Hippocampal formation (tissue), 2 donors: ENCODE measurements at regions not wholly inside any gene's neighbourhood (a gene's known extent, or its start where the extent isn't known, plus 50 kb on each side); places are given as distances from the start of the nearest gene placed in this dataset.

Experiments
- DNase-seq, 2 donors: peaks; one replicate each; lab custom pipeline; 2025; lab: John Stamatoyannopoulos, UW

DNA sequence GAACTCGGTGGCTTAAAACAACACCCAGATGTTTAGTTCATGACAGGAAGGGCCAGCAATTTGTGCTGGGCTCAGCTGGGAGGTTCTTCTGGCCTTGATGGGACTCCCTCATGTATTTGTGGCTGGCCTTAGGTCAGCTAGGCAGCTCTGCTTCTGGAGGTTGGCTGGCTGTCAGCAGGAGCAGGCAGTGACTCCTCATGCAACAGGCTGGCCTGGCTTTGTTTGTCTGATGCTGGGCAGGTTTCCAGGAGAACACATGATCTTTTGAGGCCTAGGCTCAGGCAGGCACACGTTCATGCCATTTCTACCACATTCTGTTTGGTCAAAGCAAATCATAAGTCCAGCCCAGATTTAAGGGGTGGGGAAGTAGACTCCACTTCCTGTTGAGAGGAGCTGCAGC is 571.2 kb downstream of the TBC1D22A start:
- DNase-seq = no peak

DNA sequence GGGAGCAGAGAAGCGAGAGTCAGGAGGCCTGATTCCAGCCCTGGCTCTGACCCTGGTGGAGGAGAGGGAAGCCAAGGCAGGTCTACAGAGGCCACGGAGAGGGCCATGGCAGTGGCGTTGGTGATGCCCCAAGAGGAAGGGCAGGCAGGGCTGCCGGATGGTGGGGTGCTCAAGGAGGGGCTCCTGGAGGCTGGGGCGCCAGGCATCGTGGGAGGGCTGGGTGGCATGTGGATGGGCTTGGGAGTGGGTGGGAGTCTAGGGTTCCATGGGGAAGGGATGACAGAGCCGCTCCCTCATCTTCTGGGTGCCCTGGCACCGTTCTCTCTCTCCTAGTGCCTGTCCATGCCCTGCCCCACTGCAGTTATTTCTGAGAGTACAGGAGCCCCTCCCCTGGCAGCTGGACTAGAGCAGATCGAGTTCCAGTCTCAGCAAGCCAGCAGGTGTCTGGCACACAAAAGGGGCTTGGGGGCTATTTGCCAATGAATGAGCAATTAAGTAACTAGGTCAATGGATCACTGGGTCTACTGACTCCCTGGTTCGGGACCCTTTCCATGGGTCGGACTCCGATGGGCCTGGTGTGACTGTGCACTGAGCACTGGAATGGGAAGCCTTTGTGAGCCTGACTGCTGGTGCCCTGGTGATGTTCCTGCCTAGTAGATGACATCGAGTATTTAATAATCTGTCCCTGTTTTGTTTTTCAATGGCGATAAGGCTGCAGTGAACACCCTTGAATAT is 570.0 kb downstream of the TBC1D22A start:
- DNase-seq = no peak

DNA sequence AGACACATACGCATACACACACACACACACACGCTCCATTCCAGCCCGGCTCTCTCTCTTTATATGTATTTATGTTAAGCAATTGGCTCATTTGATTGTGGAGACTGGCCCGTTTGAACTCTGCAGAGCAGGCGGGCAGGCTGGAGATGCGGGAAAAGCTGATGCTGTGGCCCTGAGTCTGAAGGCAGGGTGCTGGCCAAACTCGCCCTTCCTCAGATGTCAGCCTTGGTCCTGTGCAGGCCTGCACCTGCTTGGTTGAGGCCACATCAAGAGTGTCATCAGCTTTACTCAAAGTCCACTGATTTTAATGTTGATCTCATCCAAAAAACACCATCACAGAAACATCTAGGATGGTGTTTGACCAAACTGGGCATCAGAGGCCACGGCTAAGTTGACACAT is 569.3 kb downstream of the TBC1D22A start:
- no peak for DNase-seq

DNA sequence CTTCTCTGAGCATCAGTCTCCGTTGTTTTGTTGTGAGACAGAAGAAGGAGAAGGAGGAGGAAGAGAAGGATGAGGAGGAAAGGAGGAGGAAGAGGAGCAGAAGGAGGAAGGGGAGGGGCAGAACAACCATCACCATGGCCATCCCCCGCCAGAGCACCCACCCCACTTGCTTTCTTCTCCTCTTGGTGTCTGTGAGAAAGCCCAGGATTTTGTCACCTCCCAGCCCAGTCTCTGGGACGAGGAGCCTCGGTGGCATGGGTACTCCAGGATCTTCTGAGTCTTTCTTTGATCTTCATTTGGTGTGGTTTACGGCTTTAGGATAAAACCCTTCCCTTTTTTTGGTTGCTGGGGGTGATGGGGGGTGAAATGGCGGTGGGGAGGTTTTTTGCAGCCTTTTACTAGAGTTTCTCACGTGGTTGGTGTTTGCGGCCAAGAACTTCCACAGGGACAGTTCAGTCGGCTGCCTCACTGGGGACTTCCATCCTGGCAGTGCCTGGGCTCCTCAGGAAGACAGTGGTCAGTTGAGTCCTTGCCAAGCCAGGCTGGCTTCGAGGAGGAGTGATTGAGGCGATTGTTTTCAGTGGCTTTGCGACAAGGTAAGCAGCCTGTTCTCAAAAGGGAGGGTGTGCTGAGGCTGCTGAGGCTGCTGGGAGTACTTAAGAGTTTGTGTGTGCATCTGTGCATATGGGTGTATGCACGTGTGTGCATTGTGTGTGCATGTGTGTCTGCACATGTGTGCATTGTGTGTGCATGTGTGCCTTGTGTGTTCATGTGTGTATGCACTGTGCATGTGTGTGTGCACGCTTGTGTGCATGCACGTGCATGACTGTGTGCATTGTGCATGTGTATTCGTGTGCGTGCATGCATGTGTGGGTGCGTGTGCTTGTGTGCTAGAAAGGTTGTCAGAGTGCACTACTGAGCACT is 567.5 kb downstream of the TBC1D22A start:
- no peak for DNase-seq

DNA sequence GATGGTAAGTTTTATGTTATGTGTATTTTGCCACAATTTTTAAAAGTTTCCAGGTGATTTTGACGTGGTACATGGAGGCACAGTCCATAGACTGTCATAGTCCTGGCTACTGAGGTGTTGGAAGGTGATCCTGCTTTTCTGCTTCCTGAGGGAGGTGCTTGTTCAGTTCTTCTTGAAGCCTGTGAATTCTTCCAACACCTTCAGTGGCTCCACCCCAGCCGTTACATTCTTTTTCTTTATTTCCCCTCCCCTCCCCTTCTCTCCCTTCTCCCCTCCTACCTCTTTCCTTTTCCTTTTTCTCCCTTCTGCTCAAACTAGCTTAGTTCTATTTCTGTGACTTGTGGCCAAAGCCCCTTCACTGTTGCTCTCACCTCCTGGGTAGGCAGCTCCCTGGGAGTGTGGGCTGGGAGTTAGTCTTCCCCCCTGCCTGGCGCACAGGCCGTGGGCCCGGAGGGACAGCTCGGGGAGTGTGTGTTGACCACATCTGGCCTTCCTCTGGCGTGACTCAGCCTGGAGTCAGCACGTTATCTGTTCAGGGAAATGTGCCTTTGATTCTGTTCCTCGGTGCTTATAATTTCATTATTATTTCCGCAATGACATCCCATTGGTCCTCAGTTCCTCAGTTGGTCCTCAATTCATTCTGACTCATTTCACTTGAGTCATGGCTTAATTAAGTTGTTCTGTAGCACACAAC is 566.2 kb downstream of the TBC1D22A start:
- no peak for DNase-seq

DNA sequence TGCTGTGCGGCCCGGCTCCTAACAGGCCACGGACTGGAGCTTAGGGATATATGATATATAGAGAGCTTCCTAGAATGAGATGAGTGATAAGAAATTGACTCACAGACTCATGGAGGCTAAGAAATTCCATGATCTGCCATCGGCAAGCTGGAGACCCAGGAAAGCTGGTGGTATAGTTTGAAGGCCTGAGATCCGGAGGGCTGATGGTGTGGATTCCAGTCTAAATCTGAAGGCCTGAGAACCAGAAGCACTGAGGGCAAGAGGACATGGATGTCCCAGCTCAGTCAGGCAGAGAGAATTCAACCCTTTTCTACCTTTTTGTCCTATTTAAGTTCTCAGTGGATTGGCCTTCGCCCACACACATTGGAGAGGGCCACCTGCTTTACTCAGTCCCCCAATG is 564.8 kb downstream of the TBC1D22A start:
- no peak for DNase-seq

DNA sequence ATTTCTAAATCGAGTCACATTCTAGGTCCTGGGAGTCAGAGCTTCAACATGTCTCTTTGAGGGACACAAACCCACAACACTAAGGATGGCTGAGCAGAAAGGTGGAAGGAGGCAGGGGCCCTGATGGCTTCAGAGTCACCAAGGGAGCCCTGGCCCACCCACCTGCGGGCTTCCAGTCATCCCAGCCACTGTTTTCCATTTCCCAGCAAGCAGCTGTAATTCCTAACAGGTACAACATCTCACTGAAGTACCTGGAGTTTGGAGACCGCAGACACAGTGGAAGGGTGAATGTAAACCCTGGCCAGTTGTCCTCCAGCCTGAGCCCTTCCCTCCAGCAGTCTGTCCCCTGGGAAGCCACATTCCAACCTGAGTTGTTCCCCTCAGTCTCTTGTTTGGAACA is 562.8 kb downstream of the TBC1D22A start:
- DNase-seq = no peak

DNA sequence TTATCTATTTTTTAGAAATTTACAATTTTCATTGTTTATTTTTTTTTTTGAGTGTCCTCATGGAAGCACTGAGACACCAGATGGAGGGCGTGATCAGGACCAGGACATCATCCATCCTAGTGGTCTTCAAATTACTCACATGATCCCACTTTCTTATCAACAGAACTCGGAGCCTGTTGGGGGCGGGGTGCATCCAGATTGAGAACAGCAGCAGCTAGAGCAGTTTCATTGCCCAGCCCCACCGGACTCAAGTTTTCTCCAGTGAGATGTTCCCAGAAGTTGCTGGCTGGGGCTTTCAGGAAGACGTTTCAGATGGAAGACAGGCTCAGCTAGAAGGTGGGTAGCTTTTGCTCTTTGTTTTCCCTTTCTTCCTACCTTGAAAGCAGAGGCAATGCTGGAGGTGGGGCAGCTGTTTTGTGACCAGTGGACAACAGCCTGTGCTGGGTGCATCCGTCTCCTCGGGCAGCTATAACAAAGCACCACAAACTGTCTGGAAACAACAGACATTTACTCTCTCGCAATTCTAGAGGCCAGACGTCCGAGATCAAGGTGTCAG is 562.1 kb downstream of the TBC1D22A start:
- DNase-seq = no peak

DNA sequence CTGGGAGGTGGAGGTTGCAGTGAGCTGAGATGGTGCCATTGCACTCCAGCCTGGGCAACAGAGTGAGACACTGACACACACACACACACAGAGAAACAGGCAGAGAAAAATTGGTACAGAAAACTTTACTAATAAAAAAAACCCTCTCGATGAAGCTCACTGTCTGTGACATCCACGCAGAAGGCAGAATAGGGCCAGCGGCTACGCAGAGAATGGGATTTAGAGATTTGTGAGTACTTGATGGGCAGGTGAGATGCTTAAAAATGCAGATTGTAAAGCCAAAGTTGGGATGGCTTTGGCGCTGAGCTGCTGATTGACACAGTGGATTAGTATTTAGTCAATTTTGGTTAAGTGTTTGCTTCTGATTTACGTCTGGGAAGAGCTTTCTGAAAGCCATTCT is 561.1 kb downstream of the TBC1D22A start:
- DNase-seq = no peak

DNA sequence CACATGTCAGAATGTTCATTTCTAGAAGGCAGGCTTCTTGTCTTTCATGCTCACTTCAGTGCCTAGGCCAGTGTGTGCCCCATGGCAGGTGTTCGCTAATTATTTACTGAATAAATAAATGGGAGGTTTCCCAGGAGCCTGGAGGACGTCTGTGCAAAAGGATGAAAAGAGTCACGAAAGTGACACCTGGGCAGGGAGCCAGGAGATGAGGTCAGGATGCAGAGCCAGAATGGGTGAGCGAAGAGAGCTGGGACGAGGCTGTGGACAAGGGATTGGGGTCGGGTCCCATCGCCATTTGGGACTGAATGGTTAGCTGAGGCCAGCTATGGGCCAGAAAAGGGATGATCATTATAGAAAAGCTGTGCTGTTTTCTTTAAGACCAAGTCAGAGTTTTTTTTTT is 560.4 kb downstream of the TBC1D22A start:
- DNase-seq = no peak

DNA sequence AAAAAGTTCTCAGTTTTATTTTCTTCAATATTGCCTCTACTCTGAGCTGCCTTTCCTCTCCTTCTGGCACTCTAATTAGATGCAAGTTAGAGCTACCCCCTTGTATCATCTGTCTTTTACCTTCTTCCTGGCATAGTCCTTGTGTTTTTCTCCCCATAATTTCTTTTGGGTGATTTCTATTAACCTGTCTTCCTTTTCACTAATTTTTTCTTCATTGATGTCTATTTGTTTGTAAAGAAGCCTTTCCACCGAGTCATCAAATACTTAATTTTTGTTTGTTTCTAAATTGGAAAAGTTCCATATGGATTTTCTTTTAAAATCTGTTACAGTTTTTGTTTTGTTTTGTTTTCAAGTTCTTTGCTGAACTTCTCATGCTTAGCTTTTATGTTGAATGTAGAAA is 558.1 kb downstream of the TBC1D22A start:
- DNase-seq = no peak

DNA sequence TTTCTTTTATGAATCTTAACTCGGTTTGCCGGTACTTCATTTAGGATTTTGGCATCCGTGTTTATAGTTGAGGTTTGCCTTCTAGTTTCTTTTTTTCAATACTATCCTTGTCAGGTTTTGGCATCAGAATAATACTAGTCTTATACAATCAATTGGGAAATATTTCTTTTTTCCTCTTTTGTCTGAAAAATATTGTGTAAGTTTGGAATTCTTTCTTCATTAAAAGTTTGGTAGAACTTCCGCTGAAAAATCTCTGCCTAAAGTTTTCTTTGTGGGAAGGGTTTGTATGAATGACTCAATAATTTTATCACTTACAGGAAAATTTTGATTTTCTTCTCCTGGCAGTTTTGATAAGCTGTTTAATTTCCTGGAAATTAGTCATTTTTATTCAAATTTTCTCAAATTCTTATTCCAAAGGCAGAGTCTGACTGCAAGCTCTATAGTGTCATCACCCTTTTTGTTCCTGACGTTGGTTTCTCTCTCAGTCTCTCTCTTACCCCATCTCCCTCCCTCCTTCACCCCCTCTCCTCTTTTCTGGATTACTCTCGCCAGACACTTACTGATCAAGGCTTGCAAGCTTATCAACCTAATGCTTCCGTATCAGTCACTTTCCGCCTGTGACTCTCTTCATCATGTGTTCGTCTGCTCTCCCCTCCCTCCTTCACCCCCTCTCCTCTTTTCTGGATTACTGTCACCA is 555.7 kb downstream of the TBC1D22A start:
- no peak for DNase-seq

DNA sequence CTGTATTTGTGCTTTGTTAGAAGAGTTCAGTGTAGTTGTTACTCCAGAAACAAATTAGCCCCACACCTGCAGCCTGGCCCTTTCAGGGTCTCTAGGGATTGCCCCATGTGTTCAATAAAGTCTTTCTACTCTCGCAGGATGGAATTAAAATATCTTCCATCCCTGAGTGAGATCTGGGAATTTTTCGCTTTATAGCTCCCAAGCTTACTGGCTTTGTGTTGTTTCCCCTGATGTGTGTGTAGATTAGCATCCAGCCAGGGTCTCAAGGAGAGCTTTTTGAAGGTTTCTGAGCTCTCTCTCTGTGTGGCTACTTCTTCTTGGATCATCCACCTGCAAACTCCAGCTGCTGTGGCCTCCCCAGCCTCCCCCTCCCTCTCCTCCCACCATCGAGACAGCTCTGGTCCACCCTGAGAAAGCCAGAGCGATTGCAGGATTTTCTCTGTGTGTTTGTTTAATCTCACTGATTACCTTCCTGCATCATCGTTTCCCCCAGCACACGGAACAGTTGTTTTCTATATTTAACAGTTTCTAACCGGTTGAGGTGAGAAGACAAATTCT is 553.5 kb downstream of the TBC1D22A start:
- no peak for DNase-seq

DNA sequence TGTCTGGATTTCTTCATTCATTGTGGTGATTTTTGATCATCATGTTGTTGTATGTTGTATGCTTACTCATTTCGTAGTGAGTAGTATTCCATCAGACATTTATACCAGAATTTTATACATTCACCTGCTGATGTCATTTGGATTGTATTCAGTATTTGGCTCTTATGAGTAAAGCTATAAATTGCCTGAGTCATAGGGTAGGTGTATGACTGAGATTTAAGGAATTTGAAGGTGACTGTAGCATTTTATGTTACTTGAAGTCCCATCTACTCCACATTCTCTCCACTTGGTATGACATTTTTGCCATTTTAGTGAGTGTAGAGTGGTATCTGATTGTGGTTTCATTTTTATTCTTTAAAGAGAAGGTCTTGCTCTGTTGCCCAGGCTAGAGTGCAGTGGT is 548.2 kb downstream of the TBC1D22A start:
- no peak for DNase-seq

DNA sequence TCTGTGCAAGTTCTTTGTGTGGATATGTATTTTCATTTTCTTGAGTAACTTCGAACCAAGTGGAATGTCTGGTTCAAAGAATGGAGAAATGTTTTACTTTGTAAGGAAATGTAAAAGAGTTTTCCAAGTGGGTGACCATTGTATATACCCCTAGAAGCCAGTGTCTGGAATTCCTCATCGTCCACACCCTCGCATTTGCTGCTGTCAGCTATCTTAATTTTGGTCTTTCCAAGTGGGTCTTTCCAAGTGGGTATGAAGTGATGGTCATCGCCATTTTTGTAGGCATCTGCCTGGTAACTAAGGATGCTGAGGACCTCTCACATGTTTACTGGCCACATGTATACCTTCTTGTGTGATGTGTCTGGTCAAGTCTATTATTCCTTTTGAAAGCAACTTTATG is 547.5 kb downstream of the TBC1D22A start:
- no peak for DNase-seq

DNA sequence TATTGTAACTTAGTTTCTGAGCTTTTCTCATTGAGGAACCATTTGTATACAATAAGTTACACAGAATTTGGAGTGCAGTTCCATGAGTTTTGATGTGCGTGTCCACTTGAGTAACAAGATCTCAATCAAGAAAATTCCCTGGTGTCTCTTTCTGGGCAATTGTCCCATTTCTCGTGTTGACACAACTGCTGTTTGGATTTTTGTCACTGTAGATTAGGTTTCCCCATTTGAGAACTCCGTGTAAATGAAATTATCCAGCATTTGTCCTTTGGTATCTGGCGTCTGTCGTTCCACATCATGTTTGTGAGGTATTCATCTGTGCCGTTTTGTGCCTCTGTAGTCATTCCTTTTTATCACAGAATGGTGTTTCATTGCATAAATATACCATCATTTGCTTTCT is 547.0 kb downstream of the TBC1D22A start:
- no peak for DNase-seq

DNA sequence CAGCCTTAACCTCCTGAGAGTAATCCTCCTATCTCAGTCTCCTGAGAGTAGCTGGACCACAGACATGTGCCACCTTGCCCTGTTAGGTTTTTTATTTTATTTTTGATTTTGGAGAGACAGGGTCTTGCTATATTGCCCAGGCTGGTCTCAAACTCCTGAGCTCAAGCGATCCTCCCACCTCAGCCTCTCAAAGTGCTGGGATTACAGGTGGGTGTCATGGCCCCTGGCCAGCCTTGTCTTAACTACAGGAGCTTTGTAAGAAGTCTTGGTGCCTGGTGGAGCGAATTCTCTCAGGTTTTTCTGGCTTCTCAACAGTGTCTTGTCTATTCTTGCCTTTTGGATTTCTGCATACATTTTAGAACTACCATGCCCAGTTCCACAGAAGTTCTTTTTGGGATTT is 546.4 kb downstream of the TBC1D22A start:
- no peak for DNase-seq

DNA sequence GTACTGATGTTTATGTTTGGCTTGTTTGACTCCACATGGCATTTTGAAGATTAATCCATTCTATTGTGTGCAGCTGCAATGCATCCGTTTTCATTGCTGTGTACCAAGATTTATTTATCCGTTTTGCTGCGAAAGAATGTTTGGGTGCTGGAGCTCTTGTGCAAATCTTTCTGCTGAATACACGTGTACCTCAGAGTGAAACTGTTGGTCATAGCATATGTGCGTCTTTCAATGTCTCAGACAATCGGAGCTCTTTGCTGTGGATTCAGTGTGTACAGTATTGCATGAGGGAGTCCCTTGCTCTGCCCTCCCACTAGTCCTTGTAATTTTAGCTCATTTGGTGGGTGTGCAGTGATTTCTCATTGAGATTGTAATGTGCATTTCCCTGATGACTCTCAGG is 545.4 kb downstream of the TBC1D22A start:
- DNase-seq = no peak

DNA sequence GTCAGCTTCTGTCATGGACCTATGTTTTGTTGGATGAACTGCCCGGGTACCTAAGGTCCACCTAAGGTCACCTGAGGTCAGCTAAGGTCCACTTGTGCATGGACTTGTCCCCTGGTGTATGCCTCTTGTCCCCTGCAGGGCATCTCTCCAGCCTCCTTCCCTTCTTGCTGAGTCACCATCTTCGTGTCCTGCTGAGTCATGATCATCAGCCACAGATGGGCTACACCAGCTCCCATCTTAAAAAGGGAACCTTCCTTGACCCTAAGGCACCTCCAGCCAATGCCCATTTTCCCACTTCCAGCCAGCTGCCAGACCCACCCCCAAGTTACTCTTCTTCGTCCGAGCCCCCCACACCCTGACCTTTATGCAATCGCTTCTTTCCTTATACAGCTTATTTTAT is 544.9 kb downstream of the TBC1D22A start:
- DNase-seq = no peak

DNA sequence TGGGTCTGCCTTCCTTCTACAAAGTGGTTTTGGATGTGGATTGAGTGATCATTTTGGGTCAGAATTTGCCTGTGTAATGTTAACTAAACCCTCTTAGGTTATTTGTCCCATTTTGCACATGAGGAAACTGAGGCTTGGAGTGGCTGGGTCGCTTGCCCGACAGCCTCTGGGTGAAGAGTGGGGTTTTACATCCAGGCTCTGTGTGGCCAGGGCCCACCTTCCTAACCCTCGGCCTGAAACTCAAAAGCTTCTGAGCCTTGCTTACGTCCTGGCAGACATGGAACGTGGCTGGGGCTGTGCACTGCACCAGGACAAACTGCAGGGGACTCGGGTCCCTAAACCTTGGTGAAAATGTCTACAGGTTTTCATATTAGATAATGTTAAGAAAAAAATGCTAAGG is 542.4 kb downstream of the TBC1D22A start:
- DNase-seq = no peak

DNA sequence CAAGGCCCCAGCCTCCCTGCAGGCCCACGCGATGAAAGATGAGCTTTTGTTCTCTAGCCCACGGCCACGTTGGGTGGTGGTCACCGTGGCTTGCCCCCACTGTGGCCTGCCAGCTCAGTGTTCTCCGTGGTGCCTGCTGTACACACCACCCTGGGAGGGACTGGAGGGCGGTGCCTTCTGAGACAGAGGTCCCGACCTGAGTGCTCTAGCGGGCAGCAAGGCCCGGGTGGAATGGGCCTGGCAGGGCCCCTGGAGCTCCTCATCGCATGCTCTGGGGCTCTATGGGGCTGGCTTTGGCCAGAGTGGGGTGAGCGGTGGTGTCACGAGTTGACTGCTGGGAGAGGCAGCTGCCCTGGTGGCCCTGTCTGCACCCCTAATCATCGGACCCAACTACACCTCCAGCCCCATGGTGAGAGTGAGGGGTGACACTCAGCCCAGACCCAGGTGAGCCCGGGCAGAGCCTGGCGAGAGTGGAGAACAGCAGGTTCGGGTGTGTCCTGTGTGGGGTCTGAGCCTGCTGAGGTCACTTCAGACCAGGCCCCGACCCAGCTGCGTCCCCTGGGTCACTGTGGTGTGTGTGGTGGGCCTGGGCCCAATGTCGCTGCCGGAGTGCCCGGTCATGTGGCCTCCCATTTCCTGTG is 541.9 kb downstream of the TBC1D22A start:
- no peak for DNase-seq
